RWPE1 (cell line): ENCODE measurements at regions not wholly inside any gene's neighbourhood (a gene's known extent, or its start where the extent isn't known, plus 50 kb on each side); places are given as distances from the start of the nearest gene placed in this dataset.
"Not testable (repeated sequence)": the region's sequence is repeated elsewhere in the genome, so short reads cannot be mapped to it uniquely, and the experiment has no call there.

ENCODE experiments used
- CTCF ChIA-PET: fragments of 350-600 bp; sonication (Branson Sonifier 250); formaldehyde crosslinking; extraction: SDS; loops from one replicate; lab custom pipeline; 2021; lab: Yijun Ruan, JAX
- POLR2A ChIA-PET: fragments of 400-600 bp; formaldehyde crosslinking; extraction: SDS; loops from one replicate; lab custom pipeline; 2020; ENCODE audit warnings: antibody characterized with exemption; ENCODE audit not compliant: low non-redundant PET; lab: Yijun Ruan, JAX
- DNase-seq: peaks from one replicate; pipeline ENCODE4 v3.0.0; 2012; ENCODE audit warnings: low spot score
- H3K27ac ChIP-seq: fragments of 450-650 bp; 2 replicates; pipeline ENCODE4 v1.5.1; 2017
- TF ChIP-seq, protein P1 (sequence below): fragments of 450-650 bp; conservative IDR thresholded peaks from 2 replicates; pipeline ENCODE4 v1.5.1; 2017; ENCODE audit warnings: low read depth, mild to moderate bottlenecking

DNA sequence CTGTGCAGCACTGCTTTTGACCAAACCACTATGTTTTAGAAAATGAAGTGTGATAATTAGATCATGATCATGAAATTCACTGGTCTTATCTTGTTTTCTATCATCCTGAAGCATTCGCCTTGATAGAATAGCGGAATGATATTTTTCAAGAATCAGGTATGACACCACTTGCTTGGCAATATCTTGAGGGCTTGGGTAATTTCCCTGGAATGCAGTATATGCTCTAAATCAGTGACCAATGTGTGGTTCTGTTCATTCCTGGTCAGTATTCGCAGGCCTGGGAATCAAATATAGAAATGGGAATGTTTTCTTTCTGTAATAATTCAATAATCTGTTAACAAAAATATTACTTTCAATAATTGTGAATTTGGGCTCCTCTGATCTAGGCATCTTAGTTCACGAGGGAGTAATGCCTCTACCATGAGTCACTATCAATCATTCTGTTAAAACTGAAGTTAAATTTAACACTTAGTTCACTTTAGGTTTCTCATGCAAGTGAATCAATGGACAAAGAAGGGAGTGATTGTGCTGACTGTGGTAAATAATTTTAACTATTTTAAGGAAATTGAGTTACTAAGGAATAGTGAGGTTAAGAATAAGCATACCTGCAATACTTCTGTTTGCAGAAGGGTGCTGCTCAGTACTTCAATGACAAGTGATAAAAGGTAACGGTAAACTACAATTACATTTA is 137.9 kb downstream of the PCDH20 start:
- no peak overlapping the region for H3K27ac ChIP-seq
- ChIA-PET POLR2A (no interaction called here), CTCF (no interaction called here)
- TF ChIP-seq, protein P1, sequence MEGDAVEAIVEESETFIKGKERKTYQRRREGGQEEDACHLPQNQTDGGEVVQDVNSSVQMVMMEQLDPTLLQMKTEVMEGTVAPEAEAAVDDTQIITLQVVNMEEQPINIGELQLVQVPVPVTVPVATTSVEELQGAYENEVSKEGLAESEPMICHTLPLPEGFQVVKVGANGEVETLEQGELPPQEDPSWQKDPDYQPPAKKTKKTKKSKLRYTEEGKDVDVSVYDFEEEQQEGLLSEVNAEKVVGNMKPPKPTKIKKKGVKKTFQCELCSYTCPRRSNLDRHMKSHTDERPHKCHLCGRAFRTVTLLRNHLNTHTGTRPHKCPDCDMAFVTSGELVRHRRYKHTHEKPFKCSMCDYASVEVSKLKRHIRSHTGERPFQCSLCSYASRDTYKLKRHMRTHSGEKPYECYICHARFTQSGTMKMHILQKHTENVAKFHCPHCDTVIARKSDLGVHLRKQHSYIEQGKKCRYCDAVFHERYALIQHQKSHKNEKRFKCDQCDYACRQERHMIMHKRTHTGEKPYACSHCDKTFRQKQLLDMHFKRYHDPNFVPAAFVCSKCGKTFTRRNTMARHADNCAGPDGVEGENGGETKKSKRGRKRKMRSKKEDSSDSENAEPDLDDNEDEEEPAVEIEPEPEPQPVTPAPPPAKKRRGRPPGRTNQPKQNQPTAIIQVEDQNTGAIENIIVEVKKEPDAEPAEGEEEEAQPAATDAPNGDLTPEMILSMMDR = no peak
- no peak for DNase-seq

DNA sequence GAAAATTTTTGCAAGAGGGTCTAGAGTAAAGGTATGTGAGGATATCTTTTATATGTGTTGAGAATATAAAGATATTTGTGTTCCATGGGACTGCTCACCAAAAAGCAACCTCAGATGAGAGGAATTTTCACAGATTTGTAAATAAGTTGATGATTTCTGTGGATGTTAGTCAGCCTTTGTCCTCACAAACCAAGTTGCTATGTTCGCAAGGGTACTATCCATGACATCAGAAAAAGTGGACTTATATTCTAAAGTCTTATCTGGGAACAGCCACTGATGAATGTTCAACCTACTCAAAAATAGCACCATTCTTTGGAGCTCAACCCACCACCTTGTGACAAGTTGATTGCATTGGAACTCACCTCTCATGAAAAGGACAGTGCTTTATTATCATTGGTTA is 138.6 kb downstream of the PCDH20 start:
- ChIA-PET POLR2A (no interaction called here), CTCF (no interaction called here)
- no peak for DNase-seq
- no peak overlapping the region for H3K27ac ChIP-seq
- TF ChIP-seq, protein P1 = no peak

DNA sequence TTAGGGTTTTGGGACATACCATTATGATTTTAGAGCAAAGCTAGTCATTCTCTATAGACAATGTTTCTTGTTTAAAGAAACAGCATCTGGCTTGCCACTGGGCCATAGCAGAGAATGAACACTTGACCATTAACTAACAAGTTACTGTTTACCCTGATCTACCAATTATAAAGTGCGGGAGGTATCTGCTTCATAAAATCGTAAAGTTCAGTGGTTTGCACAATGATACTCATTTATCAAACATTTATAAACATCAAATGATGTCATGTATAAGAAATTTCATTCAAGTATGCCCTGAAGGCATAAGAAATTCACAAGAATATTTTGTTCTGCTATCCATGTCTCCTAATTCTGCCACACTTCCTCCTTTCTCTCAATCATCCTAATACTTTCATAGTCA is 139.2 kb downstream of the PCDH20 start:
- CTCF ChIA-PET = no interaction called here
- TF ChIP-seq, protein P1 = no peak
- H3K27ac ChIP-seq = no peak overlapping the region
- DNase-seq = no peak
- POLR2A ChIA-PET = no interaction called here

DNA sequence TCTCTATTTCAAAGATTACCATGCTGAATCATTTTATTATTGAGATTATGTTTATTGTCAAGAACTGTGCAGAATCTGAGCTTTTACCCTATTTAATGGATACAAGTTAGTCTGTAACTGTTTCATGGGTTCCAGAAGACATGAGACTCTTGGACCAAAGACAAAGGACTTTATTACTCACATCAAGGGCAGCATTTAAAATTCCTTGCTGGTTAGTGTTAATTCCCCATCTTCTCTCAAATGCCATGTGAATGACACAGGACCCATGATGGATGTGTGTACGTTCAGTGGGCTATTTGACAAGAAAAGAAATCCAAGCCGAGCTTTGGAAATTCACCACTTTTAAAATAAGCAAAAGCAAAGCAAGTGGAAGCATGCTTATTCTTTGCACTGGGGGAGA is 139.9 kb downstream of the PCDH20 start:
- ChIA-PET POLR2A (no interaction called here), CTCF (no interaction called here)
- no peak overlapping the region for H3K27ac ChIP-seq
- DNase-seq = no peak
- TF ChIP-seq, protein P1 = no peak

DNA sequence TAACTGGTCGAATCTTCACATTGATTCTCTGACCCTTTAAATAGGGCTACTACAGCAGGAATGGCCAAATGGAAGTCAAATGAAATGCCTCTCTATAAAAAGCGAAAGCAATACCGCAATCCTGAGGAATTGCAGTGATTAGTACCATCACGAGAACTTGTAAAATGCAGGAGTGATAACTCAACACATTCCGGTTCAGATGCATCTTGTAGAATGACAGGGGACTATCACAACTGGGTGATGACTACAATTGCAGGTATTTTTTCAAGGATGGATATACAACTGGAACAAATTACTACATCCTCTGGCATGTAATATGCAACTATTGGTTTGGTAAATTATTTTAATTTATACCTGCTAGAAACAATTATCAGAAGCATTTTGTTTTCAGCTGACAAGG is 140.4 kb downstream of the PCDH20 start:
- no peak overlapping the region for H3K27ac ChIP-seq
- TF ChIP-seq, protein P1 = no peak
- DNase-seq = no peak
- ChIA-PET POLR2A (no interaction called here), CTCF (no interaction called here)

DNA sequence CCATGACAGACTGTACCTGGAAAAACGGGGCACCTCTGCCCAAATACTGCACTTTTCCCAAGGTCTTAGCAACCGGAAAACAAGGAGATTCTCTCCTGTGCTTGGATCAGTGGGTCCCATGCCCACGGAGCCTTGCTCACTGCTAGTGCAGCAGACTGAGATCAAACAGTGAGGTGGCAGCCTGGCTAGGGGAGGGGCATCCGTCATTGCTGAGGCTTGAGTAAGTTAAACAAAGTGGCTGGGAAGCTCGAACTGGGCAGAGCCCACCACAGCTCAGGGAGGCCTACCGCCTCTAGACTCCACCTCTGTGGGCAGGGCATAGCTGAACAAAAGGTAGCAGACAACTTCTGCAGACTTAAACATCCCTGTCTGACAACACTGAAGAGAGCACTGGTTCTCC is 148.8 kb downstream of the PCDH20 start:
- POLR2A ChIA-PET, DNase-seq, CTCF ChIA-PET, H3K27ac ChIP-seq: not testable (repeated sequence)

DNA sequence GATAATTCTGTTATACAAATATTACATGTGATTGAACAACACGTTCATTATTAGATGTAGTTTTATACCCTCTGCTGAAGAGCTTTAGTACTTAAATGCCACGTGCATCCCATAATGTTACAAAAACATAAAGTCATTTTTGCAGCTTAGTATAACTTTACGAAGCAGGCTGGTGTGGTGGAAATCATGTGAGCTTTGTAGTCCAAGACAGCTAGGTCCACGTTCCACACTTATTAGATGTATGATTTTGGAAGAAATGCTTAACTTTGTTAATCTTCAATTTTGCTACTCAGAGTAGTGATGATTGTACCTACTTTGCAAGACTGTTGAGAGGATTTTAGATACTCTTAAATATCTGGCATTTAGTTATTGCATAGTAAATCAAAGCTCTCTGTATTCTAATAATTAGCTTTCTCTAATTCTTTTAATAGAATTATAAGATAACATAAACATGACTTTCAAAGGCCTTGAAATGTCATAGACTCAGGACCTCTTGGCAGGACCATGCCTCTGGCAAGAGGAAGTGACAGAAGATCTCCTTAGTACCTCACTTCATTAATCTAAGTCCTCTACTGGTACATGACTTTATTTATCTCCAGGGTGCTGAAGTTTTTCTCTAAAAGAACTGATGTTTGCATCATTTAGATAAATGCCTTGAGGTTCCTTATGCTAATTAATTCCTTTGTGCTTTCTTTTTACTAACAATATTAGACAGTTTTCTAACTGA is 153.7 kb downstream of the PCDH20 start:
- ChIA-PET POLR2A (no interaction called here), CTCF (interaction anchor here (0.6 kb wide), 1 partner anchor 99 kb away, joined by 3 read pairs; no protein-coding TSS in a partner anchor)
- no peak overlapping the region for H3K27ac ChIP-seq
- no peak for DNase-seq
- TF ChIP-seq, protein P1 = no peak
